ENCODE measurements at regions not wholly inside any gene's neighbourhood (a gene's known extent, or its start where the extent isn't known, plus 50 kb on each side); places are given as distances from the start of the nearest gene placed in this dataset.
"Not testable (repeated sequence)": the region's sequence is repeated elsewhere in the genome, so short reads cannot be mapped to it uniquely, and the experiment has no call there.

- BruUV-seq (replicated peaks); dilution Hi-C loops (cut with MboI; ENCODE audit: extremely low pct_ligation_motif_present, low sequenced_read_pairs): not testable (repeated sequence)
- POLR2A ChIA-PET = interaction anchor here (0.6 kb wide), 1 partner anchor 1228 kb away, joined by 3 read pairs; no protein-coding TSS in a partner anchor
Measured at GRCh38 chr16:22722551-22723541, 91.1 kb upstream of the HS3ST2 start.

GRCh38 chr16:22726868-22727267 lies 87.1 kb upstream of the HS3ST2 start:
- no peak for TF ChIP-seq EZH2 (IDR thresholded peaks at IDR 0.05; ENCODE audit: borderline replicate concordance, low read depth, low read length, severe bottlenecking)
- TF ChIP-seq JUN (IDR thresholded peaks at IDR 0.05; ENCODE audit: borderline replicate concordance, insufficient read depth, insufficient read length, low read depth) = no peak
- Histone ChIP-seq H3K4me3 (replicated peaks in 1 of 3; ENCODE audit: insufficient read depth in 1 of 3, low read depth in 1 of 3, low read length in 3 of 3) (no peak overlapping the region), H3K27ac (ENCODE audit: insufficient read depth, low read depth, low read length) (no peak overlapping the region), H4K20me1 (replicated peaks; ENCODE audit: control insufficient read depth, extremely low read depth, insufficient read depth, low read length) (no peaks in the 10 kb centered on the region), H3K4me2 (ENCODE audit: insufficient read depth, low read length) (no peak overlapping the region), H3K9me1 (replicated peaks; ENCODE audit: control insufficient read depth, extremely low read depth, insufficient read depth, low read length) (no peaks in the 10 kb centered on the region), H2AFZ (ENCODE audit: low read depth, low read length) (no peak overlapping the region), H3K27me3 (ENCODE audit: control insufficient read depth in 2 of 2, insufficient read depth in 2 of 2, low read length in 2 of 2) (no peaks in the 10 kb centered on the region), H3K36me3 (ENCODE audit: control insufficient read depth in 2 of 2, extremely low read depth in 1 of 2, insufficient read depth in 2 of 2, low read length in 2 of 2) (no peaks in the 10 kb centered on the region), H3K9me3 (replicated peaks; ENCODE audit: control insufficient read depth, insufficient read depth, low read length) (no peaks in the 10 kb centered on the region), H3K9ac (replicated peaks; ENCODE audit: extremely low read depth, insufficient read depth, low read length) (no peak overlapping the region), H3K4me1 (ENCODE audit: control insufficient read depth, extremely low read depth, insufficient read depth, low read length) (no peaks in the 10 kb centered on the region), H3K79me2 (ENCODE audit: control insufficient read depth, insufficient read depth, low read length) (no peaks in the 10 kb centered on the region)
- intact Hi-C loops (cut with micrococcal nuclease) (no loop called here), dilution Hi-C loops (cut with MboI; ENCODE audit: extremely low pct_ligation_motif_present, low sequenced_read_pairs) (no loop called here)
- ChIA-PET CTCF (no interaction called here), POLR2A (no interaction called here)
- FAIRE-seq (no peak), DNase-seq (ENCODE audit: low read depth, low spot score) (no peak)
- BruUV-seq (replicated peaks) = no TSS peak

More at GRCh38 chr16:22722551-22723541, 91.1 kb upstream of the HS3ST2 start:
- H2AFZ ChIP-seq (ENCODE audit: low read depth, low read length); H3K9me3 ChIP-seq (replicated peaks; ENCODE audit: control insufficient read depth, insufficient read depth, low read length); H3K9me1 ChIP-seq (replicated peaks; ENCODE audit: control insufficient read depth, extremely low read depth, insufficient read depth, low read length); H3K4me1 ChIP-seq (ENCODE audit: control insufficient read depth, extremely low read depth, insufficient read depth, low read length); H3K36me3 ChIP-seq (ENCODE audit: control insufficient read depth in 2 of 2, extremely low read depth in 1 of 2, insufficient read depth in 2 of 2, low read length in 2 of 2); H3K27ac ChIP-seq (ENCODE audit: insufficient read depth, low read depth, low read length); H3K4me2 ChIP-seq (ENCODE audit: insufficient read depth, low read length); H3K79me2 ChIP-seq (ENCODE audit: control insufficient read depth, insufficient read depth, low read length); H3K9ac ChIP-seq (replicated peaks; ENCODE audit: extremely low read depth, insufficient read depth, low read length); DNase-seq (ENCODE audit: low read depth, low spot score); H3K4me3 ChIP-seq (replicated peaks in 1 of 3; ENCODE audit: insufficient read depth in 1 of 3, low read depth in 1 of 3, low read length in 3 of 3); CTCF ChIA-PET; H3K27me3 ChIP-seq (ENCODE audit: control insufficient read depth in 2 of 2, insufficient read depth in 2 of 2, low read length in 2 of 2); intact Hi-C loops (cut with micrococcal nuclease); FAIRE-seq; H4K20me1 ChIP-seq (replicated peaks; ENCODE audit: control insufficient read depth, extremely low read depth, insufficient read depth, low read length): not testable (repeated sequence)

All from endothelial cell of umbilical vein (primary cell).